Testis (tissue), 2 donors: ENCODE measurements at regions not wholly inside any gene's neighbourhood (a gene's known extent, or its start where the extent isn't known, plus 50 kb on each side); places are given as distances from the start of the nearest gene placed in this dataset.

Source experiments
- CTCF ChIP-seq, 3 experiments: fragments of 450-650 bp in 2 of 3; fragments of 200-600 bp in 1 of 3; sonication (generic) in 1 of 3; IDR thresholded peaks; one replicate each; pipeline ENCODE4 v1.5.1; 2016 to 2019; ENCODE audit warnings: antibody characterized with exemption in 3 of 3, mild to moderate bottlenecking in 2 of 3, moderate library complexity in 1 of 3
- POLR2A ChIP-seq: fragments of 450-650 bp; IDR thresholded peaks from one replicate; pipeline ENCODE4 v1.6.1; 2017; ENCODE audit warnings: antibody characterized with exemption, mild to moderate bottlenecking, moderate library complexity

- TF ChIP-seq CTCF (IDR thresholded peaks at IDR 0.05), result peak in 2 of 3 experiments; percentile 56 to 64
- no peak for TF ChIP-seq POLR2A
Measured at GRCh38 chr6:6724539-6725467, 136.3 kb downstream of the LY86 start.
